Suprapubic skin (tissue), 4 donors: ENCODE measurements at regions not wholly inside any gene's neighbourhood (a gene's known extent, or its start where the extent isn't known, plus 50 kb on each side); places are given as distances from the start of the nearest gene placed in this dataset.

Experiments
- DNase-seq, 2 donors: peaks; one replicate each; pipeline ENCODE4 v3.0.0-alpha.2; 2019; ENCODE audit warnings: low spot score in 2 of 2
- H3K27ac ChIP-seq: fragments of 200-600 bp; sonication (generic); one replicate; pipeline ENCODE4 v1.5.1; 2019
- H3K27me3 ChIP-seq: fragments of 200-600 bp; sonication (generic); one replicate; pipeline ENCODE4 v1.5.1; 2019
- H3K36me3 ChIP-seq: fragments of 200-600 bp; sonication (generic); one replicate; pipeline ENCODE4 v1.5.1; 2019
- H3K4me1 ChIP-seq: fragments of 200-600 bp; sonication (generic); one replicate; pipeline ENCODE4 v1.5.1; 2019
- H3K4me3 ChIP-seq: fragments of 200-600 bp; sonication (generic); one replicate; pipeline ENCODE4 v1.5.1; 2019; ENCODE audit warnings: mild to moderate bottlenecking
- H3K9me3 ChIP-seq: fragments of 200-600 bp; sonication (generic); one replicate; pipeline ENCODE4 v1.5.1; 2019
- EP300 ChIP-seq: sonication (generic); formaldehyde crosslinking; IDR thresholded peaks from one replicate; pipeline ENCODE4 v1.6.1; 2017; ENCODE audit warnings: antibody characterized with exemption
- POLR2A ChIP-seq, 2 donors: fragments of 450-650 bp; IDR thresholded peaks; one replicate each; pipeline ENCODE4 v1.6.1; 2017; ENCODE audit warnings: antibody characterized with exemption in 2 of 2, mild to moderate bottlenecking in 2 of 2, moderate library complexity in 2 of 2
- POLR2AphosphoS5 ChIP-seq, 3 donors: sonication (generic); formaldehyde crosslinking; IDR thresholded peaks; one replicate each; pipeline ENCODE4 v1.6.1; 2017; ENCODE audit warnings: antibody characterized with exemption in 3 of 3
- WGBS: methylation state at CpG from one replicate; pipeline ENCODE4 v1.1.5; 2018; 5-methylcytosine and 5-hydroxymethylcytosine counted together
- TF ChIP-seq, protein P1 (sequence below), 2 donors: fragments of 200-600 bp in 1 of 2; fragments of 450-650 bp in 1 of 2; sonication (generic) in 1 of 2; IDR thresholded peaks; one replicate each; pipeline ENCODE4 v1.5.1; 2016 to 2019; ENCODE audit warnings: antibody characterized with exemption in 2 of 2, mild to moderate bottlenecking in 1 of 2, moderate library complexity in 1 of 2

DNA sequence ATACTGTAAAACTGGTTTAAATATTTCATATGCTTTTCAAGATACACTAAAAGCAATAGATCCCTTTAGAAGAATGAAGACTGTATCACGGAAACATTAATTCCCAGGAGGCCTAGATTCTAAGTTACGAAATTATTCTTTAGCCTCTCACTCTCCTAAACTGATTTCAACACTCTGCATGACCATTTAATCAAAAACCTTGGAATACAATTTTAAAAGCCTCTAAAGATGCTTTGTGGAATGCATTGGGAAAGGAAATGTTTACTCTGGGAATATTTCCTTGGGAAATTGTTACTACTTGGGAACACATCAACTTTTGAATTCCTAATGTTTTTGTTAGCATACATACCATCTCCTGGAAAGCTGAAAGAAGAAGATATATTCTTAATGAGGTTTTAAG is 255.7 kb upstream of the FAR2 start:
- no peak overlapping the region for H3K4me3 ChIP-seq
- no peak for DNase-seq
- WGBS = 47% methylated on average over 2 of the region's 2 CpGs
- H3K27ac ChIP-seq = peak overlapping the region; percentile 52
- no peaks in the 10 kb centered on the region for H3K9me3 ChIP-seq
- peaks cover 2% of the 10 kb centered on the region for H3K4me1 ChIP-seq
- no peak for TF ChIP-seq POLR2A (IDR thresholded peaks at IDR 0.05)
- TF ChIP-seq, protein P1, sequence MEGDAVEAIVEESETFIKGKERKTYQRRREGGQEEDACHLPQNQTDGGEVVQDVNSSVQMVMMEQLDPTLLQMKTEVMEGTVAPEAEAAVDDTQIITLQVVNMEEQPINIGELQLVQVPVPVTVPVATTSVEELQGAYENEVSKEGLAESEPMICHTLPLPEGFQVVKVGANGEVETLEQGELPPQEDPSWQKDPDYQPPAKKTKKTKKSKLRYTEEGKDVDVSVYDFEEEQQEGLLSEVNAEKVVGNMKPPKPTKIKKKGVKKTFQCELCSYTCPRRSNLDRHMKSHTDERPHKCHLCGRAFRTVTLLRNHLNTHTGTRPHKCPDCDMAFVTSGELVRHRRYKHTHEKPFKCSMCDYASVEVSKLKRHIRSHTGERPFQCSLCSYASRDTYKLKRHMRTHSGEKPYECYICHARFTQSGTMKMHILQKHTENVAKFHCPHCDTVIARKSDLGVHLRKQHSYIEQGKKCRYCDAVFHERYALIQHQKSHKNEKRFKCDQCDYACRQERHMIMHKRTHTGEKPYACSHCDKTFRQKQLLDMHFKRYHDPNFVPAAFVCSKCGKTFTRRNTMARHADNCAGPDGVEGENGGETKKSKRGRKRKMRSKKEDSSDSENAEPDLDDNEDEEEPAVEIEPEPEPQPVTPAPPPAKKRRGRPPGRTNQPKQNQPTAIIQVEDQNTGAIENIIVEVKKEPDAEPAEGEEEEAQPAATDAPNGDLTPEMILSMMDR (IDR thresholded peaks at IDR 0.05) = no peak
- no peaks in the 10 kb centered on the region for H3K27me3 ChIP-seq
- no peaks in the 10 kb centered on the region for H3K36me3 ChIP-seq

DNA sequence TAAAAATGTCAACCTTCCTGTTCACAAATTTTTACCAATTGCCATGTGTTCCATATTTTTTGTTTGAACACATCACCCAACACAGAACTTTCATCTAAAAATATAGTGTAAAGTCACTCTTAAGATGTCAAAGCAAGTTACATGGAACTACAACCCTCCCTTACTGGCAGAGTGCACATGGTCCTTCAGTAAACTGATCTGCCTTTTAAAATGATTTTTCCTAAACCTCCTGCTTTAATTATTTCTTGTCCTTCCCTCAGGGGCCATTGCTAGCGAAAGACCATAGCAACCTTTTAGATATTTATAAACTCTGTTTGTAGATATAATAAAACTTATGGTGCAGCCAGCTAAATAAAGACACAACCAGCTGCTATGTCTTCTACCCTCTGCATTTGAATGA is 255.2 kb upstream of the FAR2 start:
- H3K4me1 ChIP-seq = peaks cover 2% of the 10 kb centered on the region
- H3K9me3 ChIP-seq = no peaks in the 10 kb centered on the region
- no peaks in the 10 kb centered on the region for H3K27me3 ChIP-seq
- 68% methylated on average over 1 of the region's 1 CpG for whole genome bisulfite sequencing
- no peak overlapping the region for H3K4me3 ChIP-seq
- H3K27ac ChIP-seq = peak overlapping the region; percentile 52
- no peaks in the 10 kb centered on the region for H3K36me3 ChIP-seq
- no peak for DNase-seq
- TF ChIP-seq POLR2AphosphoS5 (IDR thresholded peaks at IDR 0.05) (no peak), POLR2A (IDR thresholded peaks at IDR 0.05) (no peak), EP300 (no peak)
- TF ChIP-seq, protein P1 (IDR thresholded peaks at IDR 0.05) = no peak

DNA sequence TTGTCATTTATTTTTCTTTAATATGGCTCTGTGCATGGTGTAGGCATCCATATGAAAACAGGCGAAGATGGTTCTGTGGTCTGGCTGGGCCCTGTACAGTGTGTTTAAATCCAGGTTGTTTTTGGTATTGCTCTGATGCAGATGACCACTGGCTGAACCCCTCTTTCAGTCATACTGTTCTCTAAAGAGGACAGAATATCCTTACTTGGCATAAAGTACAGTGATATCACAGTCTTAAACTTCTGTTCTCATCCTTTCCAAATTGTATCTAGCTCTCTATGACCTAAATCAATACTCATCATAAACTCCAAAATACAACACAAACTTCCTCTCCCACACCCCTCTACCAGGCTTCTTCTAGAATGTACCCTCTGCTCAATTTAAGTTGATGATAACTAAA is 252.7 kb upstream of the FAR2 start:
- TF ChIP-seq POLR2A (IDR thresholded peaks at IDR 0.05) (no peak), EP300 (no peak)
- no peak overlapping the region for H3K27ac ChIP-seq
- 94% methylated on average over 1 of the region's 1 CpG for WGBS
- H3K27me3 ChIP-seq = no peaks in the 10 kb centered on the region
- peaks cover 6% of the 10 kb centered on the region for H3K9me3 ChIP-seq
- no peaks in the 10 kb centered on the region for H3K36me3 ChIP-seq
- H3K4me3 ChIP-seq = no peak overlapping the region
- peaks cover 2% of the 10 kb centered on the region for H3K4me1 ChIP-seq
- DNase-seq = no peak

DNA sequence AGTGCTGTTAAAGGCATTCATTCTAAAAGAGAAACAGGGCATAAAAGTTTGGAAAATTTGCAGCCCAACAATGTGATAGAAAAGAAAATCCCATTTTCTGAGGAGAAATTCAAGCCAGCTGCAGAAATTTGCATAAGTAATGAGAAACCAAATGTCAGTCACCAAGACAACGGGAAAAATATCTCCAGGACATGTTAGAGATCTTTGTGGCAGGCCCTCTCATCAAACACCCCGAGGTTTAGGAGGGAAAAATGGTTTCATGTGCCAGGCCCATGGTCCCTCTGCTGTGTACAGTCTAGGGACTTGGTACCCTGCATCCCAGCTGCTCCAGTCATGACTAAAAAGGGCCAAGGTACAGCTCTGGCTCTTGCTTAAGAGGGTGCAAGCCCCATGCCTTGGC is 251.0 kb upstream of the FAR2 start:
- H3K27ac ChIP-seq = no peak overlapping the region
- 27% methylated on average over 2 of the region's 2 CpGs for WGBS
- H3K4me3 ChIP-seq = no peak overlapping the region
- no peak for DNase-seq
- H3K4me1 ChIP-seq = peaks cover 2% of the 10 kb centered on the region
- TF ChIP-seq POLR2A (IDR thresholded peaks at IDR 0.05) (no peak), EP300 (no peak), POLR2AphosphoS5 (IDR thresholded peaks at IDR 0.05) (no peak)
- TF ChIP-seq, protein P1 (IDR thresholded peaks at IDR 0.05) = no peak
- H3K27me3 ChIP-seq = no peaks in the 10 kb centered on the region
- no peaks in the 10 kb centered on the region for H3K36me3 ChIP-seq
- H3K9me3 ChIP-seq = peaks cover 9% of the 10 kb centered on the region

DNA sequence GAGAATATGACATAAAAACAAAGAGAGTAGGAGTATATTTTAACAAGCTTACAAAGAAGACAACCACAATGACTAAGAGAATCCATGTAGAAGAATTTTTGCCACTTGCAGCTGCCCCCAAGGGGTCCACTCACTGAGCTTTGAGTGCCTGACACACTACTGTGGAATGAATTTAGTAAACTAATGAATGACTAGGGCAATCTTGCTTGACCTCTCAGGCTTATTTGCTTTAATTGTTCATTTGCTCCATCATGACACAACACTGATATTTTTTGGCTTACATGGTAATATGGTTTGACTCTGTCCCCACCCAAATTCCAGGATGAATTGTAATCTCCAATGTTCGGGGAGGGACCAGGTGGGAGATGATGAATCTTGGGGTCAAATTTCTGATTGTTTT is 249.1 kb upstream of the FAR2 start:
- Histone ChIP-seq H3K27ac (no peak overlapping the region), H3K27me3 (no peaks in the 10 kb centered on the region), H3K36me3 (no peaks in the 10 kb centered on the region), H3K4me1 (peaks cover 2% of the 10 kb centered on the region), H3K4me3 (no peak overlapping the region), H3K9me3 (peaks cover 9% of the 10 kb centered on the region)
- no peak for TF ChIP-seq POLR2A (IDR thresholded peaks at IDR 0.05)
- TF ChIP-seq POLR2AphosphoS5 (IDR thresholded peaks at IDR 0.05) = no peak
- TF ChIP-seq, protein P1 (IDR thresholded peaks at IDR 0.05) = no peak
- TF ChIP-seq EP300 = no peak
- no peak for DNase-seq
- WGBS = 79% methylated on average over 1 of the region's 1 CpG

DNA sequence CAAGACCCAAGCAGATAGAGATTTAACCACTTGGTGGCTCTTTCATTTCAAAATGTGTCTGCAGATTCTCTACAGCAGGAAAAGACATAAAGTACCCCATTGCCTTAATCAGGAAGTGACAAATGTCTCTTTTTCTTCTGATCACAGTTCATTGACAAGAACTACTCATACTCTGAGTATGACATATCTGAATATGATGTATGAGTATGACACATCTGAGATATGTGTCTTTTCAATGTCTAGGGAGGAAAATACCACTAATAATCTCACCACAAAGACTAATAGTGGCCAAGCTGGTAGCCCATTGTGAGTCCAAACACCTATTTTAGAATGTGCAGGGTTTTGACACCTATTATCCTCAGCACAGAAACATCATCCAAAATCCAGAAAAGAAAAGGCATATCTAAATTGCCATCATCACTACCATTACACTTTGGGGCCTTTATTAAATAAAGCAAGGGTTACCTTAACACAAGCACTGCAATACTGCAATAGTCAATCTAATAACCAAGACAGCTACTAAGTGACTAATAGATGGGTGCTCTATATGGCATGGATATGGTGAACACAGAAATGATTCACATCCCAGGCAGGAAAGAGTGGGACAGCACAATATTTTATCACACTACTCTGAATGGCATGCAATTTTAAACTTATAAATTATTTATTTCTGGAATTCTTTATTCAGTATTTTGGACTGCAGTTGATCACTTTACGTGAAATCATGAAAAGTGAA is 243.7 kb upstream of the FAR2 start:
- no peak for DNase-seq
- Histone ChIP-seq H3K36me3 (no peaks in the 10 kb centered on the region), H3K9me3 (peaks cover 9% of the 10 kb centered on the region), H3K27ac (no peak overlapping the region), H3K4me1 (no peaks in the 10 kb centered on the region), H3K4me3 (no peak overlapping the region), H3K27me3 (no peaks in the 10 kb centered on the region)
- 92% methylated on average over 1 of the region's 1 CpG for WGBS
- TF ChIP-seq POLR2A (IDR thresholded peaks at IDR 0.05) (no peak), EP300 (no peak), POLR2AphosphoS5 (IDR thresholded peaks at IDR 0.05) (no peak)
- TF ChIP-seq, protein P1 (IDR thresholded peaks at IDR 0.05) = no peak
